Fibroblast of mammary gland (primary cell): ENCODE measurements at regions not wholly inside any gene's neighbourhood (a gene's known extent, or its start where the extent isn't known, plus 50 kb on each side); places are given as distances from the start of the nearest gene placed in this dataset.

Experiments used
- DNase-seq: peaks from one replicate; pipeline ENCODE4 v3.0.0-alpha.2; 2010; ENCODE audit warnings: low read depth
- H3K4me3 ChIP-seq: 2 replicates; pipeline ENCODE4 v1.5.1; 2011; ENCODE audit warnings: low read depth, mild to moderate bottlenecking, low read length, moderate library complexity; ENCODE audit not compliant: control insufficient read depth
- CTCF ChIP-seq: conservative IDR thresholded peaks from 2 replicates; pipeline ENCODE4 v1.5.1; 2011; ENCODE audit warnings: low read depth, low read length, inconsistent platforms; ENCODE audit not compliant: control insufficient read depth, insufficient read depth

GRCh38 chr2:236857246-236857645, 228.4 kb upstream of the COPS8 start:
- DNase-seq, result no peak
- TF ChIP-seq CTCF, result no peak
- H3K4me3 ChIP-seq, result no peak overlapping the region

GRCh38 chr2:236857781-236858180, 227.9 kb upstream of the COPS8 start:
- no peak overlapping the region for H3K4me3 ChIP-seq
- TF ChIP-seq CTCF, result no peak
- no peak for DNase-seq

GRCh38 chr2:236858661-236859060, 227.0 kb upstream of the COPS8 start:
- no peak overlapping the region for H3K4me3 ChIP-seq
- DNase-seq, result no peak
- TF ChIP-seq CTCF, result no peak

GRCh38 chr2:236859908-236860307, 225.8 kb upstream of the COPS8 start:
- TF ChIP-seq CTCF, result no peak
- no peak overlapping the region for H3K4me3 ChIP-seq
- no peak for DNase-seq

- no peak overlapping the region for H3K4me3 ChIP-seq
- no peak for DNase-seq
- no peak for TF ChIP-seq CTCF
Measured at GRCh38 chr2:236861196-236861875, 224.4 kb upstream of the COPS8 start.

GRCh38 chr2:236861944-236862343, 223.7 kb upstream of the COPS8 start:
- no peak for DNase-seq
- no peak for TF ChIP-seq CTCF
- H3K4me3 ChIP-seq, result no peak overlapping the region

GRCh38 chr2:236862526-236862925, 223.2 kb upstream of the COPS8 start:
- peak; percentile 80 for DNase-seq
- TF ChIP-seq CTCF, result no peak
- no peak overlapping the region for H3K4me3 ChIP-seq
